GM20431 (cell line): ENCODE measurements at regions not wholly inside any gene's neighbourhood (a gene's known extent, or its start where the extent isn't known, plus 50 kb on each side); places are given as distances from the start of the nearest gene placed in this dataset.

ENCODE experiments used
- in situ Hi-C: fragments of 300-500 bp; cut with MseI, MboI; formaldehyde crosslinking; loops from one replicate; pipeline ENCODE4 v1.15.0; 2020; ENCODE audit warnings: low sequenced_read_pairs; ENCODE audit not compliant: unreplicated experiment

GRCh38 chr3:99468918-99469317, 169.5 kb upstream of the COL8A1 start:
- in situ Hi-C loops: no loop called here

- in situ Hi-C loops: no loop called here
Observed at GRCh38 chr3:99467420-99467819, 171.0 kb upstream of the COL8A1 start.

- in situ Hi-C loops: no loop called here
Observed at GRCh38 chr3:99466331-99466730, 172.1 kb upstream of the COL8A1 start.

DNA sequence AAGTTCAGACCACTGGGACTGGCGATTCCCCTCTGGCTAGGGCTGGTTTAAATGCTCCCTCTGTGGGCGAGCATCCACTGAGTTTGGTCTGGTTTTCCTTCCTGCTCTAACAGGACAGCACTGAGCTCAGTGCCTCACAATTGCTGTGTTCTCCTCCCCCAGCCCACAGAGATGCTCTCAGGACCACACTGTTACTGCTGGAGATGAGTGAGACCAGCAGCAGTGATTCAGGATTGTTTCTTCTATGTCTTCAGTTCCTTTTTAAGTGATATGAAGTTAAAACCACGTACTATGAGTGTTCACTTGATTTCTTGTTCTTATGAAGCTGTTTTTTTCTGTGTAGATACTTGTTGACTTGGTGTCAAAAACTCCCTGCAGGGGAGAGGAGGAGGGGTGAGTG, 180.4 kb upstream of the COL8A1 start:
- in situ Hi-C loops: no loop called here

- in situ Hi-C loops: no loop called here
Observed at GRCh38 chr3:99442599-99442998, 195.8 kb upstream of the COL8A1 start.

GRCh38 chr3:99439892-99440291, 198.5 kb upstream of the COL8A1 start:
- in situ Hi-C loops: no loop called here

GRCh38 chr3:99434190-99434589, 204.2 kb upstream of the COL8A1 start:
- in situ Hi-C loops: no loop called here

DNA sequence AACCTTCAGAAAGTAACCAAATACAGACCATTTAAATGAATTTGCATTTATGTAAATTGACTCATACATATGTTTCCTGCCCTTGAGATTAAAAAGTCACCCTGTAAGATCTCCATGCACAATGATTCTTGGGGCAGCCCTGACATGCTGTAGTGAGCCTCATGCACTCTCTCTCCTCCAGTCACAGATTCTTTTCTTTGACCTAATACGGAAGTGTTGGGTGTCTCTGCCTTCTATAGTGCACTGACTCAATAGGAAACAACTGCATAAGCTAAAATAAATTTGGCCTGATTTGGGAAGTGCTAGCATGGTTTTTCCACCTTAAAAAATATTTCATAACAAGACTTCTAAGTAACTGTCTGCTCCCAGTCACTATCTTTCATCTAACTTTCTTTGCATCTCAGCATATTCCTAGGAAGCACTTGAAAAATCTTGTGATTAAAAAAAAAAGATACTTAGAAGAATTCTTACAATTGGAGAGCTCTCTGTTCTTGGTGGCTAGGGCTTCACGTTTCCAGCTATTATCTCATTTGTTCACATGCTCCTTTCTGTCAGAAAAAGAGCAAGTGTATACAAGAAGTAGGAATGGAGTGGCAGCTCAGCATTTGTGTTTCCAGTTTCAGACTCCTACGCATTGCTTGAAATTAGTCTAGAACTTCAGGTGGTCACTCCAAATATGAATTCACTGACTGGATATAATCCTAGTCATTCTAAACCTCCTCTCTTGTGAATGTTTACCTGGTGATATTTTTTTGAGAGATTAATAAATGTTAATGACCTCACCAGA, 207.9 kb upstream of the COL8A1 start:
- in situ Hi-C loops: no loop called here

DNA sequence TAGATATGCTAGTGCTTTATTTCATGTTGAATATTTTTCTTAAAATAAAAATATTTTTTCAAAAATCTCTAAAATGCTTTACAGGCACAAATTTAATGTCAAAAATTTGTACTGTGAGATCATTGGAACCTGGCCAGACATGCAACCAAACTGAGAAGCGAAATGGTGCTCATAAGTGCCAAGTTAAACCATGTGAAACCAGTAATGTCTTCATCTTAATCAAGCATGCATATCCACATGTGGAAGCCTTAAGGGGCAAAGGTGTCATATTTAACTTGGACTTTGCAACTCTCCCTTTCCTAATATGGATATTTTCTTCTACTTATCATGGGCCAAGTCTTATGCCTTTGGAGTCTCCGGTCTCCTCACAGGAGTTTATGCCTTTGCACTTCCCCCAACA, 208.9 kb upstream of the COL8A1 start:
- in situ Hi-C loops: no loop called here

GRCh38 chr3:99425930-99426329, 212.5 kb upstream of the COL8A1 start:
- in situ Hi-C loops: no loop called here

DNA sequence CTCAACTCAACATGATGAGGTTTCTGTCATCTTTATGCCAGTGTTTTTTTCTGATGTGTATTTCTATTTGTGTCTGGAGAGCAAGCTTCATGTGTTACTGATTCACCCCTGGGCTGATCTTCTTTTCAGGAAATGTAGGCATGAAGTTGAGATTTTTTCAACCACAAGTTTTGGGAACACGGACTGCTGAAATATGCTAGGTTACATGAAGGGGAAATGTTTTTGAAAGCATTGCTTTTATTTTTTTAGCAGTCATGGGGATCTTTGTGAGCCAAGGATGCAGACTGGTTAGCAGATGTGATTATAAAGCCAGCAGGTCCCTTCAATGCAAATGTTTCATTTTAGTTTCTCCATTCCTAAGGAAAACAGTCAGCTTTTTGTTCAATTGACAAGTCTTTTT, 219.3 kb upstream of the COL8A1 start:
- in situ Hi-C loops: no loop called here

GRCh38 chr3:99418709-99419108, 219.7 kb upstream of the COL8A1 start:
- in situ Hi-C loops: no loop called here

DNA sequence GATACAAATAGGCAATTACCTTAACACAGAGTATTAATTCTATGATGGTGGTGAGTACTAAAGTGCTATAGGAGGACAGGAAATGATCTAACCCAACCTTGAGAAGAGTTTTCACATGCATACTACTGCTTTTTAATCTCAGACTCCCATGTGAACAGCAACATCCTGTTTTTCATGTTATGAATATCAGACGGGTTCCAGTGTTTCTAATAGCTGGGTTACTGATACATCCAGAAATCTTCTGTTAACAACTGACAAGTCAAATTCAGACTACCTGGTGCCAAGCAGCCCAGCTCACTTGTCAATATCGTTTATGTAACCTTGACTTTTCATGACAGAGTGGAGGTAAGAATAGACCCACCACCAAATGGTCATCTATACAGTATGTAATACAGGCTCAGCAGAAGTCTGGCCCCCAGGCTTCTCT, 220.2 kb upstream of the COL8A1 start:
- in situ Hi-C loops: no loop called here

- in situ Hi-C loops: no loop called here
Observed at GRCh38 chr3:99413504-99413903, 224.9 kb upstream of the COL8A1 start.

- in situ Hi-C loops: no loop called here
Observed at GRCh38 chr3:99410789-99411311, 227.5 kb upstream of the COL8A1 start.

DNA sequence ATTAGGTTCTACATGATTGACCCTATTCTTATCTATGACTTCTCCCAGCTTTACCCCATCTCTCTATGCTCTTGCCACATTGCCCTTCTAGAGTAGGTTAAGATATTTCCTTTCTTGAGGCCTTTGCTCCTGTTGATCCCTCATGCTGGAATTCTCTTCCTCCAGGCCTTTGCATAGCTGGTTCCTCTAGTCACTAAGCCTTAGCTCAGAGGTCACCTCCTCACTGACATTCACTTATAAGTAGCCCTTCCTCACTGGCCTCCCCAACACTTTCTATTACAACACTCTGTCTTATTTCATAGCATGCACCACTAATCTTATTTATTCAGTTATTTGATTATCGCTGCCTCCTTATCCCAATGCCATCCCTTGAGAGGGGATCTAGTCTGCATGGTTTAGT, 228.4 kb upstream of the COL8A1 start:
- in situ Hi-C loops: no loop called here

DNA sequence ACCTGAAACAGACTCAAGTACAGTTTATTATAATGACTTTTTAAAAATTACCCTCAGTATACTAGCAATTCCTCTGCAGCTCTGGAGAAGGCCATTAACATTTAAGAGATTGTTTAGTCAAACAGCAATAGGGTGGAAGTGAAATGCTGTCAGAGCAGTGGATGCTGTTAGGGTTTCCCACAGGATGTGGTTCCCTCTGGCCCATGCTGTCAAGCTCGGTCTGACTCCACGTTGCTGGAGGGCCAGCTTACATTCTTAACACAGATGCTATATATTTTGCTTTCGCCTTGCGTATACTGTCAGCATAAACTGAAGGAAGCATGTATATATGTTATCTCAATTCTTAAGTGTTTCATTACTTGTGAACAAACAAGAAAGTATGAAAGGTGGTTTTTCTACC, 231.1 kb upstream of the COL8A1 start:
- in situ Hi-C loops: no loop called here

GRCh38 chr3:99402755-99403154, 235.6 kb upstream of the COL8A1 start:
- in situ Hi-C loops: no loop called here

- in situ Hi-C loops: no loop called here
Observed at GRCh38 chr3:99400352-99400751, 238.0 kb upstream of the COL8A1 start.

DNA sequence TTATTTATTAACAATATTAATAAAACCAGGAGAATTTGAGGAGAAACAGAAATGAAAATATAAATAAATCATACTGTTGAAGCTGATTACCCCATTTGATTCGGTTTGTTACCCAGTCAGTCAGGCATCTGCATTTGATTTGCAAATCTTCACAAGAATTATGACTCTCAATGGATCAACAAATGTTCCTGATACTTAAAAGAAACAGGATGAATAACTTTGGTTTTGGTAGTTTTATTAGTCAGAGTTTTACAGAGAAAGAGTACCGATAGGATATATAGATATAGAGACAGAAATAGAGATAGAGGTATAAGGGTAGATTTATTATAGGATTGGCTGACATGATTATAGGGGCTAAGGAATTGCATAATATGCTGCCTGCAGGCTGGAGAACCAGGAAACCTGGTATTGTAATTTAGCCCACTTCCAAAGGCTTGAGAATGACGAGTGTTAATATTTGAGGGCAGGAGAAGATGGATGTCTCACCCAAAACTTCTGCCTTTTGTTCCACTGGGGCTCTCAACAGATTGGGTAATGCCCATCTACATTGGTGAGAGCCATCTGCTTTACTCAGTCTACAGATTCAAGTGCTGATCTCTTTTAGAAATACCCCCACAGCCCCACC, 241.6 kb upstream of the COL8A1 start:
- in situ Hi-C loops: no loop called here
